ENCODE measurements at regions not wholly inside any gene's neighbourhood (a gene's known extent, or its start where the extent isn't known, plus 50 kb on each side); places are given as distances from the start of the nearest gene placed in this dataset.

GRCh38 chr17:36727052-36727451 is 125.7 kb downstream of the MRM1 start:
- CTCF ChIA-PET = no interaction called here

GRCh38 chr17:36727577-36727976 is 126.2 kb downstream of the MRM1 start:
- no peak for DNase-seq (ENCODE audit: low read depth)
- POLR2A ChIA-PET = no interaction called here
- Histone ChIP-seq H3K27me3 (ENCODE audit: control insufficient read depth, insufficient read depth, low read length) (peaks cover 26% of the 10 kb centered on the region), H3K4me3 (ENCODE audit: low read depth, low read length) (no peak overlapping the region), H3K36me3 (ENCODE audit: control insufficient read depth, insufficient read depth, low read length) (no peaks in the 10 kb centered on the region)
- CTCF ChIA-PET = no interaction called here
- TF ChIP-seq CTCF (IDR thresholded peaks at IDR 0.05; ENCODE audit: insufficient read depth, low read depth, low read length) = no peak

More at GRCh38 chr17:36727052-36727451, 125.7 kb downstream of the MRM1 start:
- POLR2A ChIA-PET = no interaction called here
- Histone ChIP-seq H3K27me3 (ENCODE audit: control insufficient read depth, insufficient read depth, low read length) (peaks cover 26% of the 10 kb centered on the region), H3K4me3 (ENCODE audit: low read depth, low read length) (no peak overlapping the region), H3K36me3 (ENCODE audit: control insufficient read depth, insufficient read depth, low read length) (no peaks in the 10 kb centered on the region)
- no peak for TF ChIP-seq CTCF (IDR thresholded peaks at IDR 0.05; ENCODE audit: insufficient read depth, low read depth, low read length)
- DNase-seq (ENCODE audit: low read depth) = no peak

- Histone ChIP-seq H3K36me3 (ENCODE audit: control insufficient read depth, insufficient read depth, low read length) (no peaks in the 10 kb centered on the region), H3K4me3 (ENCODE audit: low read depth, low read length) (no peak overlapping the region), H3K27me3 (ENCODE audit: control insufficient read depth, insufficient read depth, low read length) (peaks cover 26% of the 10 kb centered on the region)
- POLR2A ChIA-PET = no interaction called here
- DNase-seq (ENCODE audit: low read depth) = no peak
- no peak for TF ChIP-seq CTCF (IDR thresholded peaks at IDR 0.05; ENCODE audit: insufficient read depth, low read depth, low read length)
- CTCF ChIA-PET = no interaction called here
Measured at GRCh38 chr17:36728030-36728991, 126.9 kb downstream of the MRM1 start.

GRCh38 chr17:36730095-36730808 is 128.9 kb downstream of the MRM1 start:
- POLR2A ChIA-PET = no interaction called here
- CTCF ChIA-PET = interaction anchor here (0.7 kb wide), 1 partner anchor 134 kb away, joined by 3 read pairs; no protein-coding TSS in a partner anchor
- Histone ChIP-seq H3K36me3 (ENCODE audit: control insufficient read depth, insufficient read depth, low read length) (no peaks in the 10 kb centered on the region), H3K27me3 (ENCODE audit: control insufficient read depth, insufficient read depth, low read length) (peaks cover 28% of the 10 kb centered on the region), H3K4me3 (ENCODE audit: low read depth, low read length) (no peak overlapping the region)
- DNase-seq (ENCODE audit: low read depth) = no peak
- no peak for TF ChIP-seq CTCF (IDR thresholded peaks at IDR 0.05; ENCODE audit: insufficient read depth, low read depth, low read length)

- POLR2A ChIA-PET = no interaction called here
- H3K27me3 ChIP-seq (ENCODE audit: control insufficient read depth, insufficient read depth, low read length) = peaks cover 28% of the 10 kb centered on the region
- no peak for TF ChIP-seq CTCF (IDR thresholded peaks at IDR 0.05; ENCODE audit: insufficient read depth, low read depth, low read length)
Measured at GRCh38 chr17:36730857-36731490, 129.6 kb downstream of the MRM1 start.

More at GRCh38 chr17:36730857-36731490, 129.6 kb downstream of the MRM1 start:
- no peak for DNase-seq (ENCODE audit: low read depth)
- CTCF ChIA-PET = interaction anchor here (0.7 kb wide), 1 partner anchor 133 kb away, joined by 3 read pairs; no protein-coding TSS in a partner anchor
- Histone ChIP-seq H3K4me3 (ENCODE audit: low read depth, low read length) (no peak overlapping the region), H3K36me3 (ENCODE audit: control insufficient read depth, insufficient read depth, low read length) (no peaks in the 10 kb centered on the region)

Data from BJ (cell line).